HG02884 (cell line): ENCODE measurements at regions not wholly inside any gene's neighbourhood (a gene's known extent, or its start where the extent isn't known, plus 50 kb on each side); places are given as distances from the start of the nearest gene placed in this dataset.

ENCODE experiments used
- ATAC-seq: cut with Tn5 transposase; IDR thresholded peaks from one replicate; pipeline ENCODE4 v1.9.1; 2021; ENCODE audit warnings: mild to moderate bottlenecking, moderate library complexity; ENCODE audit not compliant: unreplicated experiment

- ATAC-seq: no peak
These were observed 159.8 kb upstream of the MITF start for GRCh38 chr3:69579306-69580041.

- ATAC-seq: no peak
These were observed 169.7 kb upstream of the MITF start for GRCh38 chr3:69569520-69569919.

DNA sequence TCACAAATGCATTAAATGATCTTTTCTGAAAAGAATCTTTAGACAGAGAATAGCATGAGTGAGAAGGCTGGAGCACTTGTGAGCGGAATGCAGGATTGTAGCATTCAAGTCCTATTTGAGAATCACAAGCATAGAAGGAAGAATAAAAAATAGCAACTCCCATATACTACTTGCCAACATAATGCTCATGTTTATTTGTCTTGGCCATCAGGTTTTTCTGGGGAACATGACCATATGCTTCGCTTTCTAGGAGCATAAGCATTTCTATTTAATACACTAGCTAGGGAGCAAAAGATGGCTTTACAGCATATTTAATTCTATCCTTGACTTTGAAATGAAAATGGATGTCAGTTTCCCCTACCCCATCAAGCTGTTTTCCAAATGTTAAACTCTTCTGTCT lies 170.3 kb upstream of the MITF start:
- no peak for ATAC-seq

- no peak for ATAC-seq
These were observed 170.8 kb upstream of the MITF start for GRCh38 chr3:69568458-69568857.

DNA sequence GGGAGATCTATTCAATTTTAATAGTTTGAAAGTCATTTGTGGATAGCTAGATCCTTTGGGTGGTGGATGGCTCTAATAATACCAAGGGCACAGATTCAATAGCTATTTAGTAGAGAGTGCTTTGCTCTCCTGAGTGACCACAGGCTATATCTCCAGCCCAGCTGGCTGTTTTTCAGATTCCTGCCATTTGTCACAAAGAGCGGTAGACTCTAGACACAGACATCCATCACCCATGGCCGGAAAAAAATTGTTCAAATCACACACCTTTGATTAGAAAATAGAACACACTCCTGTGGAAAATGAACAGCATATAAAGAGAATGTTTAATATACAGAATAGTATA lies 171.6 kb upstream of the MITF start:
- ATAC-seq: no peak

DNA sequence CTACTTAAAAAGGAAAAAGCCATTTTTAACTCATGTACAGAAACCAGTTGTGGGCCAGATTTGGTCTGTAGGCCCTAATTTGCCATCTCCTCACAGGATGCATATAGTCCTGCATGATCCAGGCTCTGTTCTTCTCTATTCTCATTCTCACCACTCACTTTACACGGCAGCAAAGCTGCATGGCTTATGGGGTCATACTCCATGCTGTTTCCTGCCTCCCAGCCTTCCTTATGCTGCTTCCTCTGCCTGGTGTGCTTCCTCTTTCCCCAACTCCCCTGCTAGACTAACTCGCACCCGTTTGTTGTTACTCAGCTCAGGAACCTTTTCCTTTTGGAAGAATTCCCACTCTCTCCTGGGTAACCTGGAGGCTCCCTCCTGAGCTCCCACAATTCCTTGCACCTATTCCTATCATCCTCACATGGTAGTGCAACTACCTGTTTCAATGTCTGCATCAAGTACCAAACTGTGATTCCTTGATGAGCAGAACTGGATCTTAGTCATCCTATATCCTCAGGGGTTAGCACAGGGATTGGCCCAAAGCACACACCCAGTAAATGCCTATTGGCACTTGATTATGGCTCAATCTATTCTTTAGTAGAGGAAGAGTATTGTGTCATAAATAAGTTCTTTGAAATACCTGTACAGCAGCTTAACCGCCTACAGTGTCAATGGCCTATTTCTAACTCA lies 172.1 kb upstream of the MITF start:
- no peak for ATAC-seq

GRCh38 chr3:69566275-69566674 lies 173.0 kb upstream of the MITF start:
- no peak for ATAC-seq

DNA sequence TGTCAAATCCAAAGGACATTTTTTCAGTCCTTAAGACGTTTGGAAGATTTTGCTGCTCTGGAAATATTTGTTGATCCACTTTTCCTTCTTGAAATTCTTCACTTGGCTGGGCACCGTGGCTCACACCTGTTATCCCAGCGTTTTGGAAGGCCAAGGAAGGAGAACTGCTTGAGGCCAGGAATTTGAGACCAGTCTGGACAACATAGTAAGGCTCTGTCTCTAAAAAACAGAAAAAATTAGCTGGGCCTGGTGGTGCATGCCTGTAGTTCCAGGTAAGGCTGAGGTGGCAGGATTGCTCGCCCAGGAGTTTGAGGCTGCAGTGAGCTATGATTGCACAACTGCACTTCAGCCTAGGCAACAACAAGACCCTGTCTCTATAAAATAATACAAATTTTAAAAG lies 173.9 kb upstream of the MITF start:
- ATAC-seq: no peak

- ATAC-seq: no peak
These were observed 175.3 kb upstream of the MITF start for GRCh38 chr3:69563981-69564380.

- ATAC-seq: no peak
These were observed 176.1 kb upstream of the MITF start for GRCh38 chr3:69563151-69563550.

DNA sequence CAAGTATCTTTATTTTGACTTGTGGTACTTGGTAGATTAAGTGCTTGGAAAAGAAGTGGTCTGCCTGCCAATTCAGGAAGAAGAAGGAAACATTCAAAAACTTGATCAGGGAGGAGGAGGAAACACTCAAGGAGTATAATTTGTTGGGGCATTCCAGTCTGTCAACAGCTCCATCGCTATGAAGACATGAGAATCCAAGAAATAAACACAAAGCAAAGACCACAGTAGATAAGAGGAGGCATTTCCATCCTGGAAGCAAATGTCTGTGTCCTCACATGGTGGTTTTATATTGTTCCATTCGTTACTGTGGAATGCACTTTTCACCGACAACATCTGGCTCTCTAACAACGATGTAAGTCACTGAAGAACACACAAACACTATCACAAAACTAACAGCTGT lies 176.1 kb upstream of the FRMD4B start:
- ATAC-seq: no peak

GRCh38 chr3:69560818-69561217 lies 174.9 kb upstream of the FRMD4B start:
- no peak for ATAC-seq

DNA sequence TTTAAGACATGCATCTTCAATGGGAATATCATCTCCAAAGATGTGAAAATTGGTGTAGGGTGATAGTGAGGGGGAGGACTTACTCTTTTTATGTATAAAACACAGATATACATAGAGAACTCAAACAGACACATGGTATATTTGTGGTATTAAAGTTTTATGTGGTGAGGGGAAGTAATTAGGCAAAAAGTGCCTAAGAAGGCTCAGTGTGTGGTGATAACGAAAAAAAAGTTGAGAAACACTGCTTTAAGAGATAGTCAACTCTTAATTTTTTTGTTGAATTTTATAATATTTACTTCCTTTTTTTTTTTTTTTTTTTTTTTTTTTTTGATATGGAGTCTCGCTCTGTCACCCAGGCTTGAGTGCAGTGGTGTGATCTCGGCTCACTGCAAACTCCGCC lies 174.2 kb upstream of the FRMD4B start:
- ATAC-seq: no peak

DNA sequence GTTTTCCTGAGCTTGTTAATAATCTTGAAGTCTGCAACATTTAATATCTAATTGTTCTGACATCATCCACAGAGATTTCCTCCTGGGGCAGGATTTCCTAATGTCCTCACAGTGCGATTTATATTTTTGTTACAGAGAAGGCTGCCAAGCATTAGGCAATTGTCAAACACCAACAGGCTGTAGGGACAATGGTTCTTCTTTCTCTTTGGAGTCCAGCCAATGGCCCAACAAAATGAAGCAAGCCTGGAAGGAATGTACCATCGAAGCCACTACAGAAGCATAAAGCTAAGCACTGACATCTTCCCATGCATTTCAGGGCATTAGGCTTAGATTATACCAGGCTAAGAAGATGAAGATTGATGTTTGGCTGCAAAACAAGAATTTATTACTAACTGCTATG lies 173.0 kb upstream of the FRMD4B start:
- ATAC-seq: no peak

- no peak for ATAC-seq
These were observed 168.7 kb upstream of the FRMD4B start for GRCh38 chr3:69554576-69554975.

DNA sequence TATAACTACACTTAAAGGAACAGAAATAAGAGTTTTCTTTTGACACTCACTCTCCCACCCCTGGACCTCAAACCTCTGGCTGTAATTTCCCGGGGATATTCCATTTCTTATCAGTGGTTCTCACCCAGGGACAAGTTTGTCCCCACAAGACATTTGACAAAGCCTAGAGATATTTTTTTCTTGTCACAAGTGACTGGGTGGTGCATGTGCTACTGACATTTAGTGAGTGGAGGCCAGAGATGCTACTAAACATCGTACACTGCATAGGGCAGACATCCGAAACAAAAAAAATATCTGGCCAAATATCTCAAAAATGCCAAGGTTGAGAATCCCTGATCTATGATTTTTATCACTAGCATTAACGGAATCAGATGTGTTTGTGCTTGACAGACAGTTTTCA lies 168.0 kb upstream of the FRMD4B start:
- no peak for ATAC-seq

GRCh38 chr3:69547461-69547880 lies 161.6 kb upstream of the FRMD4B start:
- no peak for ATAC-seq

- no peak for ATAC-seq
These were observed 157.0 kb upstream of the FRMD4B start for GRCh38 chr3:69542805-69543429.

DNA sequence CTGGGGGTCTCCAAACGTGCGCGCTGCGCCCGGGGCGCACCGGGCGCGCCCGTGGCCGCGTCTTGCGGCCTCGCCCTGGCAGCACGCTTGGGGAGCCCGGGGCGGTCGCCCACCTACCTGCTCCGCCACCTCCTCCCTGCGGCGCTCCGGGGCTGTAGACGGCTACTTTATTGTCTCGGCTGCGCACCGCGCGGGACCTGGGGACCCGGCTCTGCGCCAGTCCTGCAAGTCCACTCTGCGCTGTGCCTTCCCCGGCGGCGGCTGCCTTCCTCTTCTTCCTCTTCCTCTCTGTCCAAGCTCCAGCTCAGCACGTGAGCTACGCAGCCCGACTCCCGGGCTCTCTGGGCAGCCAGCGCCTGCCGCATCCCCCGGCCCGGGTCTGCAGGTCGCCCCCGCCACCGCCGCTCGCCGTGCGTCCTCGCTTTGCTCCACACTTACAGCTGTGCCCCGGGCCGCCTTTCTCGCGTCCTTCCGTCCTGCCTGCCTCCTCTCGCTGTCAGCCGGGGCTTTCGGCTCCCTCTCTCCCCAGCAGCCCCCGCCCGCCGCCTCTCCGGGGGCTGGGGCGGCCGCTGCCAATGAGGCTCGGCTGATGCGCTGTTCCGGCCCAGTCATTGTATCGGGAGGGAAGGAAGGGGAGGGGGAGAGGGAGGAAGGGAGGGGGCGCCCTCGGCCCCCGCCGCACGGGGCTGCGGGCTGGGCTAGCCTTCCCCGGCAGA lies 156.4 kb upstream of the FRMD4B start:
- ATAC-seq: no peak

GRCh38 chr3:69541711-69542088 lies 155.8 kb upstream of the FRMD4B start:
- no peak for ATAC-seq

- no peak for ATAC-seq
These were observed 155.1 kb upstream of the FRMD4B start for GRCh38 chr3:69540706-69541581.
